ENCODE measurements at regions not wholly inside any gene's neighbourhood (a gene's known extent, or its start where the extent isn't known, plus 50 kb on each side); places are given as distances from the start of the nearest gene placed in this dataset.

DNA sequence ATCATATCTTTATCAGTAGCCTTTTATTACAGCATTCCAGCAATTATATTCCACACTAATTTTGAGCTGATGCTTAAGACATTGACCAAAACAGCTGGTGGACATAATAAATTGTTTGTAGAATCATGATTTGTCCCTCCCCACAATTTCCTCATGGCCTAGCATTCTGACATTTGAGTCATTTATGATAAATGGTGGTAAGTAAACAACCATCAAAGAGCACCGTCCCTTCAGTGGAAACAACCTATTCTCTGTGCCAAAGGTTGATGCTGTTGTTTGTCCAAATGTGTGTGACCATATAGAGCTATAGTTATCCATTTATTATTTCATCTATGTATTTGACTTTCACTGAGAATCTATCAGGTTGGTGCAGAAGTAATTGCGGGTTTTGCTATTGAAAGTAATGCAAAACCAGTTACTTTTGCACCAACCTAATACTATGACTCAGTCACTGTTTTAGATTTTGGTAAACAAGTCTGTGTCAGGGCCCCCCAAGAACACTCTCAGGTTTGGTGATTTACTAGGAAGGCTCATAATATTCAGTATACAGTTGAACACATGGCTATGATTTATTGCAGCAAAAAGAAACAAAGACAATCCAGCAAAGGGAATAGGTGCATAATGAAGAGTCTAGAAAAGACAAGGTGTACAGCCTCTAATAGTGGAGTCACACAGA, 608.7 kb upstream of the REG3G start (continued):
- TF ChIP-seq DNMT1 (CRISPR knock-in tag; IDR thresholded peaks at IDR 0.05): no peak
- TF ChIP-seq, protein P1, sequence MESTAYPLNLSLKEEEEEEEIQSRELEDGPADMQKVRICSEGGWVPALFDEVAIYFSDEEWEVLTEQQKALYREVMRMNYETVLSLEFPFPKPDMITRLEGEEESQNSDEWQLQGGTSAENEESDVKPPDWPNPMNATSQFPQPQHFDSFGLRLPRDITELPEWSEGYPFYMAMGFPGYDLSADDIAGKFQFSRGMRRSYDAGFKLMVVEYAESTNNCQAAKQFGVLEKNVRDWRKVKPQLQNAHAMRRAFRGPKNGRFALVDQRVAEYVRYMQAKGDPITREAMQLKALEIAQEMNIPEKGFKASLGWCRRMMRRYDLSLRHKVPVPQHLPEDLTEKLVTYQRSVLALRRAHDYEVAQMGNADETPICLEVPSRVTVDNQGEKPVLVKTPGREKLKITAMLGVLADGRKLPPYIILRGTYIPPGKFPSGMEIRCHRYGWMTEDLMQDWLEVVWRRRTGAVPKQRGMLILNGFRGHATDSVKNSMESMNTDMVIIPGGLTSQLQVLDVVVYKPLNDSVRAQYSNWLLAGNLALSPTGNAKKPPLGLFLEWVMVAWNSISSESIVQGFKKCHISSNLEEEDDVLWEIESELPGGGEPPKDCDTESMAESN (CRISPR knock-in tag; conservative IDR thresholded peaks at IDR 0.05): no peak
- no peak for TF ChIP-seq LCORL (IDR thresholded peaks at IDR 0.05)
- TF ChIP-seq LCORL (CRISPR knock-in tag; IDR thresholded peaks at IDR 0.05): no peak
- no peak for TF ChIP-seq ZFX (CRISPR knock-in tag; IDR thresholded peaks at IDR 0.05; ENCODE audit: low read depth)
- TF ChIP-seq MIER3 (CRISPR knock-in tag; IDR thresholded peaks at IDR 0.05; ENCODE audit: borderline replicate concordance): no peak
- no peak for TF ChIP-seq XBP1 (CRISPR knock-in tag; IDR thresholded peaks at IDR 0.05)
- peak in 1 of 2 experiments; percentile 36; a peak in 1 of 4 replicates for TF ChIP-seq NR2F1 (CRISPR knock-in tag; IDR thresholded peaks at IDR 0.05)
- TF ChIP-seq, protein P2, sequence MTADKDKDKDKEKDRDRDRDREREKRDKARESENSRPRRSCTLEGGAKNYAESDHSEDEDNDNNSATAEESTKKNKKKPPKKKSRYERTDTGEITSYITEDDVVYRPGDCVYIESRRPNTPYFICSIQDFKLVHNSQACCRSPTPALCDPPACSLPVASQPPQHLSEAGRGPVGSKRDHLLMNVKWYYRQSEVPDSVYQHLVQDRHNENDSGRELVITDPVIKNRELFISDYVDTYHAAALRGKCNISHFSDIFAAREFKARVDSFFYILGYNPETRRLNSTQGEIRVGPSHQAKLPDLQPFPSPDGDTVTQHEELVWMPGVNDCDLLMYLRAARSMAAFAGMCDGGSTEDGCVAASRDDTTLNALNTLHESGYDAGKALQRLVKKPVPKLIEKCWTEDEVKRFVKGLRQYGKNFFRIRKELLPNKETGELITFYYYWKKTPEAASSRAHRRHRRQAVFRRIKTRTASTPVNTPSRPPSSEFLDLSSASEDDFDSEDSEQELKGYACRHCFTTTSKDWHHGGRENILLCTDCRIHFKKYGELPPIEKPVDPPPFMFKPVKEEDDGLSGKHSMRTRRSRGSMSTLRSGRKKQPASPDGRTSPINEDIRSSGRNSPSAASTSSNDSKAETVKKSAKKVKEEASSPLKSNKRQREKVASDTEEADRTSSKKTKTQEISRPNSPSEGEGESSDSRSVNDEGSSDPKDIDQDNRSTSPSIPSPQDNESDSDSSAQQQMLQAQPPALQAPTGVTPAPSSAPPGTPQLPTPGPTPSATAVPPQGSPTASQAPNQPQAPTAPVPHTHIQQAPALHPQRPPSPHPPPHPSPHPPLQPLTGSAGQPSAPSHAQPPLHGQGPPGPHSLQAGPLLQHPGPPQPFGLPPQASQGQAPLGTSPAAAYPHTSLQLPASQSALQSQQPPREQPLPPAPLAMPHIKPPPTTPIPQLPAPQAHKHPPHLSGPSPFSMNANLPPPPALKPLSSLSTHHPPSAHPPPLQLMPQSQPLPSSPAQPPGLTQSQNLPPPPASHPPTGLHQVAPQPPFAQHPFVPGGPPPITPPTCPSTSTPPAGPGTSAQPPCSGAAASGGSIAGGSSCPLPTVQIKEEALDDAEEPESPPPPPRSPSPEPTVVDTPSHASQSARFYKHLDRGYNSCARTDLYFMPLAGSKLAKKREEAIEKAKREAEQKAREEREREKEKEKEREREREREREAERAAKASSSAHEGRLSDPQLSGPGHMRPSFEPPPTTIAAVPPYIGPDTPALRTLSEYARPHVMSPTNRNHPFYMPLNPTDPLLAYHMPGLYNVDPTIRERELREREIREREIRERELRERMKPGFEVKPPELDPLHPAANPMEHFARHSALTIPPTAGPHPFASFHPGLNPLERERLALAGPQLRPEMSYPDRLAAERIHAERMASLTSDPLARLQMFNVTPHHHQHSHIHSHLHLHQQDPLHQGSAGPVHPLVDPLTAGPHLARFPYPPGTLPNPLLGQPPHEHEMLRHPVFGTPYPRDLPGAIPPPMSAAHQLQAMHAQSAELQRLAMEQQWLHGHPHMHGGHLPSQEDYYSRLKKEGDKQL (CRISPR knock-in tag; IDR thresholded peaks at IDR 0.05; ENCODE audit: low read depth): no peak
- TF ChIP-seq, protein P3, sequence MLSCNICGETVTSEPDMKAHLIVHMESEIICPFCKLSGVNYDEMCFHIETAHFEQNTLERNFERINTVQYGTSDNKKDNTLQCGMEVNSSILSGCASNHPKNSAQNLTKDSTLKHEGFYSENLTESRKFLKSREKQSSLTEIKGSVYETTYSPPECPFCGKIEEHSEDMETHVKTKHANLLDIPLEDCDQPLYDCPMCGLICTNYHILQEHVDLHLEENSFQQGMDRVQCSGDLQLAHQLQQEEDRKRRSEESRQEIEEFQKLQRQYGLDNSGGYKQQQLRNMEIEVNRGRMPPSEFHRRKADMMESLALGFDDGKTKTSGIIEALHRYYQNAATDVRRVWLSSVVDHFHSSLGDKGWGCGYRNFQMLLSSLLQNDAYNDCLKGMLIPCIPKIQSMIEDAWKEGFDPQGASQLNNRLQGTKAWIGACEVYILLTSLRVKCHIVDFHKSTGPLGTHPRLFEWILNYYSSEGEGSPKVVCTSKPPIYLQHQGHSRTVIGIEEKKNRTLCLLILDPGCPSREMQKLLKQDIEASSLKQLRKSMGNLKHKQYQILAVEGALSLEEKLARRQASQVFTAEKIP (CRISPR knock-in tag; IDR thresholded peaks at IDR 0.05; ENCODE audit: borderline replicate concordance): no peak
- 0 out of 2 replicates have a peak, but pooled peaks have one; percentile 30 for TF ChIP-seq ZSCAN9 (CRISPR knock-in tag; IDR thresholded peaks at IDR 0.05; ENCODE audit: borderline replicate concordance)
- no peak for TF ChIP-seq NR3C1 (CRISPR knock-in tag; IDR thresholded peaks at IDR 0.05)
- no peak for TF ChIP-seq RAD21 (CRISPR knock-in tag; IDR thresholded peaks at IDR 0.05)
- peak; percentile 27; the same call in 1 of the 2 replicates for TF ChIP-seq FOSL1 (CRISPR knock-in tag; IDR thresholded peaks at IDR 0.05; ENCODE audit: borderline replicate concordance)
- no peak for TF ChIP-seq MZF1 (CRISPR knock-in tag; IDR thresholded peaks at IDR 0.05; ENCODE audit: borderline replicate concordance)
- TF ChIP-seq, protein P4, sequence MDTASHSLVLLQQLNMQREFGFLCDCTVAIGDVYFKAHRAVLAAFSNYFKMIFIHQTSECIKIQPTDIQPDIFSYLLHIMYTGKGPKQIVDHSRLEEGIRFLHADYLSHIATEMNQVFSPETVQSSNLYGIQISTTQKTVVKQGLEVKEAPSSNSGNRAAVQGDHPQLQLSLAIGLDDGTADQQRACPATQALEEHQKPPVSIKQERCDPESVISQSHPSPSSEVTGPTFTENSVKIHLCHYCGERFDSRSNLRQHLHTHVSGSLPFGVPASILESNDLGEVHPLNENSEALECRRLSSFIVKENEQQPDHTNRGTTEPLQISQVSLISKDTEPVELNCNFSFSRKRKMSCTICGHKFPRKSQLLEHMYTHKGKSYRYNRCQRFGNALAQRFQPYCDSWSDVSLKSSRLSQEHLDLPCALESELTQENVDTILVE (CRISPR knock-in tag; IDR thresholded peaks at IDR 0.05): no peak
- TF ChIP-seq SRSF1 (optimal IDR thresholded peaks at IDR 0.05; ENCODE audit: low read depth, low read length): no peak
- TF ChIP-seq, protein P5, sequence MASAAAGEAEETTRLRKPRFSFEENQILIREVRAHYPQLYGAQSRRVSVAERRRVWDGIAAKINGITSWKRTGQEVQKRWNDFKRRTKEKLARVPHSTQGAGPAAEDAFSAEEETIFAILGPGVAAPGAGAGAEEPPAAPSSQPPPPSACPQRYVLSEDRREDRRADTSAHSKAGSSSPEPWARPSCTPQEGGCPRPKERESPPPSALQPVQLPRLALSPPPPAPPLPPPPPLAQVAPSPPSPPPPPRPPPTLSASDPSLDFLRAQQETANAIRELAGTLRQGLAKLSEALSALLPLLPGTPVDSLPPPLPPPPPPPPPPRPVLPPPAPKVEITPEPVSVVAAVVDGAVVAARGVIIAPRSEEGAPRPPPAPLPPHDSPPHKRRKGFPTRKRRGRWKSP (CRISPR knock-in tag; IDR thresholded peaks at IDR 0.05): no peak
- TF ChIP-seq ZNF781 (CRISPR knock-in tag; IDR thresholded peaks at IDR 0.05; ENCODE audit: borderline replicate concordance, not compliant biosample characterization): no peak

Measured in HepG2 (cell line).